ENCODE measurements at regions not wholly inside any gene's neighbourhood (a gene's known extent, or its start where the extent isn't known, plus 50 kb on each side); places are given as distances from the start of the nearest gene placed in this dataset.
"Not testable (repeated sequence)": the region's sequence is repeated elsewhere in the genome, so short reads cannot be mapped to it uniquely, and the experiment has no call there.

DNA sequence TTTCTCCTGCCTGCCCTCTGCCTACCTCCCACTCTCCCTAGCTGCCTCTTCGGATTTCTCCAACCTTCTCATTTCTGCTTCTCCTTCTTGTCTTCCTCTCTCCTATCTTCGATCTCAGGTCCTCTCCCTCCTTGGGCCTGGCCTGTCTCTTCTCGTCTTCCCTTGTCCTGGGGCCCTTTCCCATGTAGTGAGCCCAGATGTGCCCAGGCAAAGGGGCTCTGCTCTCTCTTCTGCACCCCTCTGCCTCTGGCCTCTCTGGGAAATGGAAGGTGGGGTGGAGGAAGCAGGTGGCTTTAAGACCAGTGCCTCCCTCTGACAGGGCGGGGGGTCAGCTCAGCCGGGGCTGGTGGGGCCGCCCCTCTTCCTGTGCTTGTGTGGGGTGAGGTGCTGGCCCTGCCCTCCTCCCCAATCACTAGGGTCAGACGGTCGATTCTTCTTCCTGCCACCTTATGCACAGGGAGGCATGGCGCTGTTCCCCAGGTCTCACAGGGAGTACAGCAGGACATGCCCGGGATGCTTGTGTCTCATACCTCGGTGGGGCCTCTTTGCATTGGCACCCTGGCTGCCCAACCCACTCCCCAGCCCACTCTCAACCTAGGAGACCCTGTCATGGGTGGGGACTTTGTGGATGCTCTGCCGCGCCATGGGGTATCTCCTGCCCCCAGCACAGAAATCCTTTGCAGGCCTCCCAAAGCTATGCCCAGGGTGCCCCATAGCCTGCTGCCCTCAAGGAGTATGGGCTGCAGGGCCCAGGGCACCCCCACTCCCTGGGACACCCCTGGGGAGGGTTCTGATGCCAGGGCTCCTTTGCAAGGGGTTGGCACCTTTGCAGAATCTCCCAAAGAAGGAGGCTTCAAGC lies 213.8 kb upstream of the HAAO start:
- H3K9me3 ChIP-seq (ENCODE audit: control insufficient read depth, insufficient read depth, low read length): peaks cover 4% of the 10 kb centered on the region
- DNase-seq (ENCODE audit: low read depth, low spot score): no peak
- no peak overlapping the region for H3K4me3 ChIP-seq (ENCODE audit: low read depth, low read length)
- ChIA-PET CTCF (interaction anchor here (1.2 kb wide), 1 partner anchor 18 kb away, joined by 3 read pairs; no protein-coding TSS in a partner anchor), POLR2A (no interaction called here)
- no peaks in the 10 kb centered on the region for H3K27me3 ChIP-seq (ENCODE audit: control insufficient read depth, insufficient read depth, low read length)
- no peak overlapping the region for H3K27ac ChIP-seq (ENCODE audit: low read depth, low read length)
- TF ChIP-seq CTCF (IDR thresholded peaks at IDR 0.05; ENCODE audit: low read depth, low read length): no peak

GRCh38 chr2:43005245-43005974 lies 213.0 kb upstream of the HAAO start:
- no peak for TF ChIP-seq CTCF (IDR thresholded peaks at IDR 0.05; ENCODE audit: low read depth, low read length)
- Histone ChIP-seq H3K27me3 (ENCODE audit: control insufficient read depth, insufficient read depth, low read length) (no peaks in the 10 kb centered on the region), H3K9me3 (ENCODE audit: control insufficient read depth, insufficient read depth, low read length) (peaks cover 4% of the 10 kb centered on the region), H3K4me3 (ENCODE audit: low read depth, low read length) (no peak overlapping the region), H3K27ac (ENCODE audit: low read depth, low read length) (no peak overlapping the region)
- DNase-seq (ENCODE audit: low read depth, low spot score): no peak
- CTCF ChIA-PET: interaction anchor here (1.2 kb wide), 1 partner anchor 19 kb away, joined by 3 read pairs; no protein-coding TSS in a partner anchor
- POLR2A ChIA-PET: interaction anchor here (0.9 kb wide), 1 partner anchor 13 kb away, joined by 4 read pairs; no protein-coding TSS in a partner anchor

- no peak for DNase-seq (ENCODE audit: low read depth, low spot score)
- ChIA-PET CTCF (interaction anchor here (1.2 kb wide), 1 partner anchor 19 kb away, joined by 3 read pairs; no protein-coding TSS in a partner anchor), POLR2A (interaction anchor here (0.9 kb wide), 1 partner anchor 13 kb away, joined by 4 read pairs; no protein-coding TSS in a partner anchor)
- H3K27ac ChIP-seq (ENCODE audit: low read depth, low read length): no peak overlapping the region
- H3K9me3 ChIP-seq (ENCODE audit: control insufficient read depth, insufficient read depth, low read length): peaks cover 4% of the 10 kb centered on the region
- TF ChIP-seq CTCF (IDR thresholded peaks at IDR 0.05; ENCODE audit: low read depth, low read length): no peak
- H3K27me3 ChIP-seq (ENCODE audit: control insufficient read depth, insufficient read depth, low read length): no peaks in the 10 kb centered on the region
- no peak overlapping the region for H3K4me3 ChIP-seq (ENCODE audit: low read depth, low read length)
These were observed 212.5 kb upstream of the HAAO start for GRCh38 chr2:43004879-43005244.

- POLR2A ChIA-PET: interaction anchor here (0.9 kb wide), 1 partner anchor 14 kb away, joined by 4 read pairs; no protein-coding TSS in a partner anchor
- not testable (repeated sequence) for DNase-seq (ENCODE audit: low read depth, low spot score); H3K9me3 ChIP-seq (ENCODE audit: control insufficient read depth, insufficient read depth, low read length); H3K4me3 ChIP-seq (ENCODE audit: low read depth, low read length); H3K27ac ChIP-seq (ENCODE audit: low read depth, low read length); H3K27me3 ChIP-seq (ENCODE audit: control insufficient read depth, insufficient read depth, low read length)
- CTCF ChIA-PET: interaction anchor here (1.2 kb wide), 1 partner anchor 20 kb away, joined by 3 read pairs; no protein-coding TSS in a partner anchor
These were observed 211.9 kb upstream of the HAAO start for GRCh38 chr2:43004126-43004865.

- Histone ChIP-seq H3K9me3 (ENCODE audit: control insufficient read depth, insufficient read depth, low read length) (peaks cover 4% of the 10 kb centered on the region), H3K27ac (ENCODE audit: low read depth, low read length) (no peak overlapping the region), H3K4me3 (ENCODE audit: low read depth, low read length) (no peak overlapping the region), H3K27me3 (ENCODE audit: control insufficient read depth, insufficient read depth, low read length) (no peaks in the 10 kb centered on the region)
- DNase-seq (ENCODE audit: low read depth, low spot score): no peak
- ChIA-PET CTCF (no interaction called here), POLR2A (no interaction called here)
- no peak for TF ChIP-seq CTCF (IDR thresholded peaks at IDR 0.05; ENCODE audit: low read depth, low read length)
These were observed 211.3 kb upstream of the HAAO start for GRCh38 chr2:43003702-43004101.

Data from AG04450 (cell line).